GM12878 (cell line): ENCODE measurements at regions not wholly inside any gene's neighbourhood (a gene's known extent, or its start where the extent isn't known, plus 50 kb on each side); places are given as distances from the start of the nearest gene placed in this dataset.

Source experiments
- ATAC-seq: fragments of 200-7000 bp; cut with Tn5 transposase; 3 replicates; pipeline ENCODE4 v1.9.1; 2020; ENCODE audit warnings: mild to moderate bottlenecking, moderate library complexity
- BruUV-seq: library from RNA; stranded (reverse); fragments of 400-500 nt; replicated peaks from 2 replicates; lab custom pipeline; 2021; lab: Mats Ljungman, UMichigan
- CTCF ChIA-PET: fragments of 300-600 bp; sonication (Branson Sonifier 250); formaldehyde crosslinking; extraction: SDS; loops from one replicate; lab custom pipeline; 2021; ENCODE audit warnings: inconsistent platforms; lab: Yijun Ruan, JAX
- POLR2A ChIA-PET: fragments of 350-600 bp; formaldehyde crosslinking; extraction: SDS; loops from one replicate; lab custom pipeline; 2021; ENCODE audit warnings: inconsistent platforms; lab: Charles Lee
- RAD21 ChIA-PET: fragments of 300-600 bp; sonication (Branson Sonifier 250); formaldehyde crosslinking; loops from one replicate; lab custom pipeline; 2023; ENCODE audit warnings: antibody characterized with exemption; ENCODE audit not compliant: unreplicated experiment; lab: Charles Lee
- SMC1A ChIA-PET: fragments of 300-600 bp; sonication (Branson Sonifier 250); formaldehyde crosslinking; loops from one replicate; lab custom pipeline; 2023; ENCODE audit not compliant: unreplicated experiment, uncharacterized antibody; lab: Charles Lee
- DNase-seq: peaks from one replicate; pipeline ENCODE4 v3.0.0-alpha.2; 2011; ENCODE audit warnings: low read depth, low spot score
- FAIRE-seq: peaks from 3 replicates; lab custom pipeline; 2011; peaks lifted over from hg19 to GRCh38; lab: Jason Lieb, UNC
- H2AFZ ChIP-seq: 2 replicates; pipeline ENCODE4 v1.6.0; 2011; ENCODE audit warnings: low read depth, low read length, control low read depth; ENCODE audit not compliant: control insufficient read depth
- H3K27ac ChIP-seq: 2 replicates; pipeline ENCODE4 v1.5.1; 2011; ENCODE audit warnings: control low read depth; ENCODE audit not compliant: control insufficient read depth, insufficient read depth
- H3K27me3 ChIP-seq, 2 experiments: replicated peaks in 1 of 2; 2 replicates each; pipeline versions ENCODE4 v1.6.0 to v1.6.1; 2011; ENCODE audit warnings: low read length in 1 of 2; ENCODE audit not compliant: control insufficient read depth in 2 of 2, insufficient read depth in 2 of 2
- H3K36me3 ChIP-seq, 2 experiments: 2 replicates each; pipeline ENCODE4 v1.5.1; 2011; ENCODE audit warnings: low read length in 1 of 2; ENCODE audit not compliant: control insufficient read depth in 2 of 2, insufficient read depth in 2 of 2
- H3K4me1 ChIP-seq: 2 replicates; pipeline ENCODE4 v1.6.1; 2011; ENCODE audit warnings: mild to moderate bottlenecking, low read length, moderate library complexity, mixed read lengths; ENCODE audit not compliant: control insufficient read depth, insufficient read depth
- H3K4me2 ChIP-seq: 2 replicates; pipeline ENCODE4 v1.6.0; 2011; ENCODE audit warnings: control low read depth; ENCODE audit not compliant: control insufficient read depth, insufficient read depth
- H3K4me3 ChIP-seq: fragments of 200-600 bp; sonication (generic); 2 replicates; pipeline ENCODE4 v1.5.1; 2016
- H3K79me2 ChIP-seq: 2 replicates; pipeline ENCODE4 v1.6.0; 2011; ENCODE audit warnings: low read length; ENCODE audit not compliant: control insufficient read depth, insufficient read depth
- H3K9ac ChIP-seq: 2 replicates; pipeline ENCODE4 v1.8.0; 2011; ENCODE audit warnings: low read length, control low read depth, mixed read lengths; ENCODE audit not compliant: control insufficient read depth, insufficient read depth
- H3K9me3 ChIP-seq: replicated peaks from 3 replicates; pipeline ENCODE4 v1.5.1; 2011; ENCODE audit warnings: mild to moderate bottlenecking, low read length; ENCODE audit not compliant: control insufficient read depth, insufficient read depth
- H4K20me1 ChIP-seq: 2 replicates; pipeline ENCODE4 v1.6.0; 2011; ENCODE audit not compliant: control insufficient read depth, insufficient read depth
- EED ChIP-seq: sonication (generic); IDR thresholded peaks from 2 replicates; pipeline ENCODE4 v1.6.1; 2016; ENCODE audit warnings: antibody characterized with exemption, low read depth
- EGR1 ChIP-seq, 2 experiments: IDR thresholded peaks; 1 replicate in 1 of 2; 2 replicates in 1 of 2; pipeline ENCODE4 v1.6.1; 2011 to 2012; ENCODE audit warnings: low read depth in 2 of 2, low read length in 2 of 2, borderline replicate concordance in 1 of 2, mild to moderate bottlenecking in 1 of 2, moderate library complexity in 1 of 2
- FOXK2 ChIP-seq: fragments of 450-650 bp; IDR thresholded peaks from 2 replicates; pipeline ENCODE4 v1.6.1; 2017; ENCODE audit warnings: mild to moderate bottlenecking, moderate library complexity
- FOXM1 ChIP-seq: IDR thresholded peaks from 2 replicates; pipeline ENCODE4 v1.6.1; 2012; ENCODE audit warnings: low read depth, mild to moderate bottlenecking, inconsistent platforms, low read length, moderate library complexity
- HDAC2 ChIP-seq: fragments of 200-600 bp; sonication (generic); IDR thresholded peaks from 2 replicates; pipeline ENCODE4 v1.6.1; 2017
- JUND ChIP-seq: IDR thresholded peaks from 2 replicates; pipeline ENCODE4 v1.6.1; 2012; ENCODE audit warnings: low read depth, mild to moderate bottlenecking, low read length, improper control_type of control experiment, moderate library complexity
- KDM1A ChIP-seq: fragments of 200-600 bp; sonication (generic); IDR thresholded peaks from 2 replicates; pipeline ENCODE4 v1.6.1; 2016; ENCODE audit warnings: borderline replicate concordance
- NFYB ChIP-seq: IDR thresholded peaks from 2 replicates; pipeline ENCODE4 v1.6.1; 2011; ENCODE audit warnings: low read depth, mild to moderate bottlenecking, low read length, improper control_type of control experiment, moderate library complexity; ENCODE audit not compliant: insufficient read depth
- POLR2A ChIP-seq: IDR thresholded peaks from 2 replicates; pipeline ENCODE4 v1.6.1; 2011; ENCODE audit warnings: low read depth, mild to moderate bottlenecking, low read length
- RB1 ChIP-seq: fragments of 450-650 bp; formaldehyde crosslinking; IDR thresholded peaks from 2 replicates; pipeline ENCODE4 v1.6.1; 2017; ENCODE audit warnings: mild to moderate bottlenecking, borderline replicate concordance
- RUNX3 ChIP-seq: IDR thresholded peaks from 2 replicates; pipeline ENCODE4 v1.6.1; 2012; ENCODE audit warnings: low read length, inconsistent platforms
- SP1 ChIP-seq: IDR thresholded peaks from one replicate; pipeline ENCODE4 v1.6.1; 2011; ENCODE audit warnings: low read depth, low read length
- SREBF2 ChIP-seq: IDR thresholded peaks from 2 replicates; pipeline ENCODE4 v1.6.1; 2012; ENCODE audit warnings: mild to moderate bottlenecking, low read length
- ZZZ3 ChIP-seq: IDR thresholded peaks from 2 replicates; pipeline ENCODE4 v1.6.1; 2011; ENCODE audit warnings: low read depth; ENCODE audit not compliant: control insufficient read depth, insufficient read length
- WGBS: methylation state at CpG from one replicate; pipeline ENCODE4 v1.1.6; 2016; ENCODE audit warnings: low lambda C conversion rate; ENCODE audit not compliant: insufficient replicate concordance, insufficient coverage; ENCODE audit errors: missing lambda C conversion rate; 5-methylcytosine and 5-hydroxymethylcytosine counted together
- in situ Hi-C: fragments of 300-500 bp; cut with MboI; formaldehyde crosslinking; loops from 9 replicates; pipeline ENCODE4 v1.14.3; 2018; ENCODE audit warnings: mixed read lengths
- intact Hi-C: fragments of 100-400 bp; cut with micrococcal nuclease; formaldehyde crosslinking; loops from one replicate; pipeline ENCODE4 v1.14.2; 2022; ENCODE audit not compliant: unreplicated experiment
- TF ChIP-seq, protein P1 (sequence below): IDR thresholded peaks from 2 replicates; pipeline ENCODE4 v1.6.1; 2012; ENCODE audit warnings: mild to moderate bottlenecking, low read depth, low read length
- TF ChIP-seq, protein P2 (sequence below): fragments of 450-650 bp; IDR thresholded peaks from 2 replicates; pipeline ENCODE4 v1.6.1; 2017; ENCODE audit warnings: mild to moderate bottlenecking, moderate library complexity
- TF ChIP-seq, protein P3 (sequence below): IDR thresholded peaks from 2 replicates; pipeline ENCODE4 v1.6.1; 2011; ENCODE audit warnings: low read depth, low read length, improper control_type of control experiment, borderline replicate concordance

GRCh38 chr12:107184359-107184930, 91.1 kb upstream of the CRY1 start (continued):
- TF ChIP-seq, protein P1, sequence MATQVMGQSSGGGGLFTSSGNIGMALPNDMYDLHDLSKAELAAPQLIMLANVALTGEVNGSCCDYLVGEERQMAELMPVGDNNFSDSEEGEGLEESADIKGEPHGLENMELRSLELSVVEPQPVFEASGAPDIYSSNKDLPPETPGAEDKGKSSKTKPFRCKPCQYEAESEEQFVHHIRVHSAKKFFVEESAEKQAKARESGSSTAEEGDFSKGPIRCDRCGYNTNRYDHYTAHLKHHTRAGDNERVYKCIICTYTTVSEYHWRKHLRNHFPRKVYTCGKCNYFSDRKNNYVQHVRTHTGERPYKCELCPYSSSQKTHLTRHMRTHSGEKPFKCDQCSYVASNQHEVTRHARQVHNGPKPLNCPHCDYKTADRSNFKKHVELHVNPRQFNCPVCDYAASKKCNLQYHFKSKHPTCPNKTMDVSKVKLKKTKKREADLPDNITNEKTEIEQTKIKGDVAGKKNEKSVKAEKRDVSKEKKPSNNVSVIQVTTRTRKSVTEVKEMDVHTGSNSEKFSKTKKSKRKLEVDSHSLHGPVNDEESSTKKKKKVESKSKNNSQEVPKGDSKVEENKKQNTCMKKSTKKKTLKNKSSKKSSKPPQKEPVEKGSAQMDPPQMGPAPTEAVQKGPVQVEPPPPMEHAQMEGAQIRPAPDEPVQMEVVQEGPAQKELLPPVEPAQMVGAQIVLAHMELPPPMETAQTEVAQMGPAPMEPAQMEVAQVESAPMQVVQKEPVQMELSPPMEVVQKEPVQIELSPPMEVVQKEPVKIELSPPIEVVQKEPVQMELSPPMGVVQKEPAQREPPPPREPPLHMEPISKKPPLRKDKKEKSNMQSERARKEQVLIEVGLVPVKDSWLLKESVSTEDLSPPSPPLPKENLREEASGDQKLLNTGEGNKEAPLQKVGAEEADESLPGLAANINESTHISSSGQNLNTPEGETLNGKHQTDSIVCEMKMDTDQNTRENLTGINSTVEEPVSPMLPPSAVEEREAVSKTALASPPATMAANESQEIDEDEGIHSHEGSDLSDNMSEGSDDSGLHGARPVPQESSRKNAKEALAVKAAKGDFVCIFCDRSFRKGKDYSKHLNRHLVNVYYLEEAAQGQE, result no peak

DNA sequence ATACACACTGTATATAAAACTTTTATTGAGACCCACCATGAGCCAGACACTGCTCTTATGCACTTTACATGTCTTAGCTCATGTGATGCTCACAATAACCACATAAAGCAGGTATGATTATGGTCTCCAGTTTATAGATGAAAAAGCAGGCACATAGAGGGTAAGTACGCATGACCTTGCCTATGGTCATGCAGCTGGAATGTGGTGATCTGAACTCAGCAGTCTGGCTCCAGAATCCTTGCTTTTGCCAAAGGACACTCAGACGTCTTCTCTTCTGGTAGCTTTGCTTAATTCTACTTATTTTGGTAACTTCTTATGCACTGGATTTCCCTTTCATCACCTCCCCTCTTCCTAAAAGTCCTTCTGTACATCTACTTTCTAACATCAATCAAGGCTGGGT, 103.3 kb upstream of the CRY1 start:
- H3K27me3 ChIP-seq, result no peaks in the 10 kb centered on the region
- no peak for ATAC-seq

More for the DNA sequence above, 103.3 kb upstream of the CRY1 start:
- Histone ChIP-seq H4K20me1 (no peaks in the 10 kb centered on the region), H3K9me3 (no peaks in the 10 kb centered on the region), H3K9ac (no peak overlapping the region), H3K36me3 (no peaks in the 10 kb centered on the region), H3K27ac (no peak overlapping the region), H3K4me2 (no peak overlapping the region), H2AFZ (no peak overlapping the region), H3K79me2 (no peaks in the 10 kb centered on the region), H3K4me3 (no peak overlapping the region), H3K4me1 (no peaks in the 10 kb centered on the region)
- no TSS peak for BruUV-seq
- CTCF ChIA-PET, result no interaction called here
- RAD21 ChIA-PET, result no interaction called here
- WGBS, result 18% methylated on average over 2 of the region's 2 CpGs
- POLR2A ChIA-PET, result no interaction called here
- TF ChIP-seq RB1 (no peak), SP1 (no peak), ZZZ3 (no peak), KDM1A (no peak), NFYB (no peak), SREBF2 (no peak), HDAC2 (no peak), EGR1 (IDR thresholded peaks at IDR 0.05; ENCODE audit: borderline replicate concordance in 1 of 2, low read depth in 2 of 2, low read length in 2 of 2) (no peak), FOXM1 (no peak), POLR2A (no peak), RUNX3 (no peak), FOXK2 (no peak), JUND (no peak), EED (no peak)
- TF ChIP-seq, protein P2, sequence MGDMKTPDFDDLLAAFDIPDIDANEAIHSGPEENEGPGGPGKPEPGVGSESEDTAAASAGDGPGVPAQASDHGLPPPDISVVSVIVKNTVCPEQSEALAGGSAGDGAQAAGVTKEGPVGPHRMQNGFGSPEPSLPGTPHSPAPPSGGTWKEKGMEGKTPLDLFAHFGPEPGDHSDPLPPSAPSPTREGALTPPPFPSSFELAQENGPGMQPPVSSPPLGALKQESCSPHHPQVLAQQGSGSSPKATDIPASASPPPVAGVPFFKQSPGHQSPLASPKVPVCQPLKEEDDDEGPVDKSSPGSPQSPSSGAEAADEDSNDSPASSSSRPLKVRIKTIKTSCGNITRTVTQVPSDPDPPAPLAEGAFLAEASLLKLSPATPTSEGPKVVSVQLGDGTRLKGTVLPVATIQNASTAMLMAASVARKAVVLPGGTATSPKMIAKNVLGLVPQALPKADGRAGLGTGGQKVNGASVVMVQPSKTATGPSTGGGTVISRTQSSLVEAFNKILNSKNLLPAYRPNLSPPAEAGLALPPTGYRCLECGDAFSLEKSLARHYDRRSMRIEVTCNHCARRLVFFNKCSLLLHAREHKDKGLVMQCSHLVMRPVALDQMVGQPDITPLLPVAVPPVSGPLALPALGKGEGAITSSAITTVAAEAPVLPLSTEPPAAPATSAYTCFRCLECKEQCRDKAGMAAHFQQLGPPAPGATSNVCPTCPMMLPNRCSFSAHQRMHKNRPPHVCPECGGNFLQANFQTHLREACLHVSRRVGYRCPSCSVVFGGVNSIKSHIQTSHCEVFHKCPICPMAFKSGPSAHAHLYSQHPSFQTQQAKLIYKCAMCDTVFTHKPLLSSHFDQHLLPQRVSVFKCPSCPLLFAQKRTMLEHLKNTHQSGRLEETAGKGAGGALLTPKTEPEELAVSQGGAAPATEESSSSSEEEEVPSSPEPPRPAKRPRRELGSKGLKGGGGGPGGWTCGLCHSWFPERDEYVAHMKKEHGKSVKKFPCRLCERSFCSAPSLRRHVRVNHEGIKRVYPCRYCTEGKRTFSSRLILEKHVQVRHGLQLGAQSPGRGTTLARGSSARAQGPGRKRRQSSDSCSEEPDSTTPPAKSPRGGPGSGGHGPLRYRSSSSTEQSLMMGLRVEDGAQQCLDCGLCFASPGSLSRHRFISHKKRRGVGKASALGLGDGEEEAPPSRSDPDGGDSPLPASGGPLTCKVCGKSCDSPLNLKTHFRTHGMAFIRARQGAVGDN, result no peak
- TF ChIP-seq, protein P3, sequence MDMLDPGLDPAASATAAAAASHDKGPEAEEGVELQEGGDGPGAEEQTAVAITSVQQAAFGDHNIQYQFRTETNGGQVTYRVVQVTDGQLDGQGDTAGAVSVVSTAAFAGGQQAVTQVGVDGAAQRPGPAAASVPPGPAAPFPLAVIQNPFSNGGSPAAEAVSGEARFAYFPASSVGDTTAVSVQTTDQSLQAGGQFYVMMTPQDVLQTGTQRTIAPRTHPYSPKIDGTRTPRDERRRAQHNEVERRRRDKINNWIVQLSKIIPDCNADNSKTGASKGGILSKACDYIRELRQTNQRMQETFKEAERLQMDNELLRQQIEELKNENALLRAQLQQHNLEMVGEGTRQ, result no peak
- SMC1A ChIA-PET, result no interaction called here
- intact Hi-C loops (no loop called here), in situ Hi-C loops (no loop called here)
- no peak for FAIRE-seq
- no peak for DNase-seq
